Heart left ventricle (tissue), 16 donors: ENCODE measurements at regions not wholly inside any gene's neighbourhood (a gene's known extent, or its start where the extent isn't known, plus 50 kb on each side); places are given as distances from the start of the nearest gene placed in this dataset.

Experiments
- ATAC-seq, 4 donors: fragments of 200-7000 bp; cut with Tn5 transposase; one replicate each; pipeline ENCODE4 v1.9.1; 2020 to 2022; ENCODE audit warnings: moderate library complexity in 4 of 4, mild to moderate bottlenecking in 3 of 4, moderate number of reproducible peaks in 1 of 4
- DNase-seq, 5 donors: peaks; one replicate each; pipeline ENCODE4 v3.0.0-alpha.2; 2020
- H3K27ac ChIP-seq, 12 donors: fragments of 200-600 bp; sonication (generic) in 4 of 12; one replicate each; pipeline versions ENCODE4 v1.5.0 to v1.8.0; 2016 to 2022; ENCODE audit warnings: mild to moderate bottlenecking in 2 of 12
- H3K27me3 ChIP-seq, 9 donors: fragments of 200-600 bp; sonication (generic) in 2 of 9; one replicate each; pipeline versions ENCODE4 v1.5.1 to v1.8.0; 2016 to 2022; ENCODE audit warnings: mild to moderate bottlenecking in 3 of 9
- H3K36me3 ChIP-seq, 9 donors: fragments of 200-600 bp; sonication (generic) in 2 of 9; one replicate each; pipeline versions ENCODE4 v1.5.0 to v1.8.0; 2018 to 2022; ENCODE audit warnings: mild to moderate bottlenecking in 2 of 9
- H3K4me1 ChIP-seq, 12 donors: fragments of 200-600 bp; sonication (generic) in 4 of 12; one replicate each; pipeline versions ENCODE4 v1.5.0 to v1.8.0; 2016 to 2022; ENCODE audit warnings: mild to moderate bottlenecking in 3 of 12
- H3K4me3 ChIP-seq, 12 donors: fragments of 200-600 bp; sonication (generic) in 4 of 12; one replicate each; pipeline versions ENCODE4 v1.5.0 to v1.8.0; 2017 to 2022; ENCODE audit warnings: mild to moderate bottlenecking in 9 of 12, moderate library complexity in 4 of 12
- H3K9me3 ChIP-seq, 12 donors: fragments of 200-600 bp; sonication (generic) in 4 of 12; one replicate each; pipeline versions ENCODE4 v1.5.0 to v1.8.0; 2016 to 2022; ENCODE audit warnings: mild to moderate bottlenecking in 1 of 12
- POLR2A ChIP-seq, 2 donors: fragments of 450-650 bp; IDR thresholded peaks; one replicate each; pipeline ENCODE4 v1.6.1; 2017; ENCODE audit warnings: antibody characterized with exemption in 2 of 2, mild to moderate bottlenecking in 2 of 2, moderate library complexity in 2 of 2
- WGBS, 4 donors: extraction: QIAGEN DNeasy Blood & Tissue Kit in 2 of 4; methylation state at CpG; one replicate each; pipeline versions ENCODE4 v1.1.5 to v1.1.7; 2013 to 2018; 5-methylcytosine and 5-hydroxymethylcytosine counted together
- intact Hi-C, 10 donors: fragments of 100-400 bp; cut with DNase I; formaldehyde crosslinking; loops; one replicate each; pipeline versions ENCODE4 v1.11.1 to v1.14.2; 2022
- TF ChIP-seq, protein P1 (sequence below), 12 donors: fragments of 200-600 bp; sonication (generic) in 4 of 12; IDR thresholded peaks; one replicate each; pipeline versions ENCODE4 v1.5.0 to v1.8.0; 2018 to 2022; ENCODE audit warnings: antibody characterized with exemption in 12 of 12, mild to moderate bottlenecking in 5 of 12
- donor health status: ischemic (EF 13 %, LVEDD 7.1; RV severe dilation, severe dysfunction).
- donor health status: healthy with polysubstance abuse.
- donor health status: DM: no; HTN: yes; CAD: no.
- donor health status: DM: no; HTN: no; CAD: no.
- donor health status: ischemic (EF 25% LVEDD 6.9; RV normal size, moderate dysfunction).
- donor health status: ischemic (EF 25% LVEDD 5.7; RV mildly dilated, moderate dysfunction).
- donor health status: healthy.
- donor health status: DM: yes; HTN: yes; CAD: no.
- donor health status: ischemic (EF 35%, LVEDD 5.7; RV mildly dilated, moderate dysfunction).
- donor health status: nonischemic (EF 11% LVEDD 7.7; RV severe dilation, severe dysfunction).
- donor health status: DM: yes; HTN: yes; CAD: no.
- donor health status: PGD.
- donor health status: ischemic (EF 29% LVEDD 5.4; RV normal size, mild dysfunction).
- donor health status: nonischemic (EF 23%, LVEDD 6.1; RV moderate dilation, normal function).

DNA sequence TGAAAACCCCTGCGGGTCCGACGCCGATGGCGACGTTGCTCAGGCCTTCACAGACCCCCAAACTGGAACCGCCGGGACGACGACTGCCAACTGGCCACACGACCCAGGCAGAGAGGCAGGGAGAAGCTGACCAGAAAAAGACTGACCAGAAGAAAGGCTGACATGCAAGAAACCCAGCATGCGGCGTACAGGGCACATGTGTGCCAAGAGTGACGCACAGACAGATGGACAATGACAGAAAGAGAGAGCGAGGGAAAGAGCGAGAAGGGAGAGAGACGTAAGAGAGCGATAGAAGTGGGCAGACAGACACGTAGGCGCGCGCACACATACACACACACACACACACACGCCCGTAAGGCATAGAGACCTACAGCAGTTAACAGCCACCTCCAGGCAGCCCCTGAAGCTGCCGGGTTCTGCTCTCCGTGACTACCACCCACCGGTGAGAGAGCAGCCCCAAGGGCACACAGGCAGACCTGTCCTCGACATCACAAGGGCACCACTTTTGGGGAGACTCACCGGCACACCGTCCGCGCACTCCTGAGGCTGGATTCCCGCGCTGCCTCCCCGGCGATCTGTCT is 67.2 kb upstream of the ZNF527 start:
- ATAC-seq (peak; percentile 26 to 80 (median 68)), DNase-seq (no peak)
- peaks cover 0 to 5% (median 0%) of the 10 kb centered on the region in 12 donors for H3K4me1 ChIP-seq
- WGBS, 4 donors, result 29 to 61% (median 37%) methylated on average over 30 to 36 of the region's 36 CpGs
- TF ChIP-seq, protein P1, sequence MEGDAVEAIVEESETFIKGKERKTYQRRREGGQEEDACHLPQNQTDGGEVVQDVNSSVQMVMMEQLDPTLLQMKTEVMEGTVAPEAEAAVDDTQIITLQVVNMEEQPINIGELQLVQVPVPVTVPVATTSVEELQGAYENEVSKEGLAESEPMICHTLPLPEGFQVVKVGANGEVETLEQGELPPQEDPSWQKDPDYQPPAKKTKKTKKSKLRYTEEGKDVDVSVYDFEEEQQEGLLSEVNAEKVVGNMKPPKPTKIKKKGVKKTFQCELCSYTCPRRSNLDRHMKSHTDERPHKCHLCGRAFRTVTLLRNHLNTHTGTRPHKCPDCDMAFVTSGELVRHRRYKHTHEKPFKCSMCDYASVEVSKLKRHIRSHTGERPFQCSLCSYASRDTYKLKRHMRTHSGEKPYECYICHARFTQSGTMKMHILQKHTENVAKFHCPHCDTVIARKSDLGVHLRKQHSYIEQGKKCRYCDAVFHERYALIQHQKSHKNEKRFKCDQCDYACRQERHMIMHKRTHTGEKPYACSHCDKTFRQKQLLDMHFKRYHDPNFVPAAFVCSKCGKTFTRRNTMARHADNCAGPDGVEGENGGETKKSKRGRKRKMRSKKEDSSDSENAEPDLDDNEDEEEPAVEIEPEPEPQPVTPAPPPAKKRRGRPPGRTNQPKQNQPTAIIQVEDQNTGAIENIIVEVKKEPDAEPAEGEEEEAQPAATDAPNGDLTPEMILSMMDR (IDR thresholded peaks at IDR 0.05), result no peak
- TF ChIP-seq POLR2A (IDR thresholded peaks at IDR 0.05), result no peak
- peak overlapping the region in 7 of 12 donors; percentile 8 to 75 (median 68) for H3K27ac ChIP-seq
- no peaks in the 10 kb centered on the region for H3K36me3 ChIP-seq
- no peaks in the 10 kb centered on the region for H3K27me3 ChIP-seq
- H3K4me3 ChIP-seq, result peak overlapping the region; percentile 11 to 84 (median 60)
- intact Hi-C loops, result no loop called here
- peaks cover 0 to 12% (median 0%) of the 10 kb centered on the region in 12 donors for H3K9me3 ChIP-seq

DNA sequence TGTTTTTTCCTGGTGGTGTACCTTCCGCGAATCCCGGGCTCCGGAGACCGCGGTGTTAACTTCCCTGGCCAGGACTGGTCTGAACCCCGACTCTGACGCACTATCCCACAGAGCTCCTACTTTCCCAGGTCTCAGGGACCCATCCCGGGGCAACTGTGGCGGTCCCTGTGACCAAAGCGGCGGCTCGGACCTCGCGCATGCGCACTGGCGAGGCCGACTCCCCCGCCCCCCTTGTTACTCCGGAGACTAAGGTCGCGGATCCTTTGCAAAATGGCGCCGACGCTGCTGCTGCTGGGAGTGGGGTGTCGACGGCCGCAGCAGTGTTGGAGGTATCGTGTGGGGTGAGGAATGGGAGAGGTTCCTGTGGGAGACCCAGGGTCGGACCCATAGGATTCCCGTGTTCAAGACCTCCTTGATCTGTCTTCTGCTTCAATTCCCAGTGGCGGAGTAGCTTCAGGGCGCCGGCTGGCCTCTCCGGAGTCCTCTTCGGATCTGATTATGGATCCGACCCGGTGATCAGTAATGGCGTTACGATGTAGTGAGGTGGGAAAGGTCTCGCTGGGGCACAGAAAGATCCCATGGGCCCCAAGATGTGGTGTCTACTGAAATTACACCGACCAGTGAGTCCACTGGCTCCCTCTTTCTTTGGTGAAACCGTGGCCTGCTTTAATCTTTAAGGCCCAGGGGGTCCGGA is 66.6 kb upstream of the ZNF527 start:
- no peaks in the 10 kb centered on the region for H3K27me3 ChIP-seq
- H3K4me3 ChIP-seq, result peak overlapping the region; percentile 11 to 84 (median 60)
- no peaks in the 10 kb centered on the region for H3K36me3 ChIP-seq
- H3K27ac ChIP-seq, result peak overlapping the region in 7 of 12 donors; percentile 8 to 75 (median 68)
- ATAC-seq, result peak; percentile 73 to 93 (median 87)
- 27 to 52% (median 47%) methylated on average over 24 to 44 of the region's 44 CpGs for WGBS, 4 donors
- peak; percentile 53 to 83 (median 80) for DNase-seq
- H3K4me1 ChIP-seq, result peaks cover 0 to 5% (median 0%) of the 10 kb centered on the region in 12 donors
- TF ChIP-seq POLR2A (IDR thresholded peaks at IDR 0.05), result peak in 1 of 2 donors; percentile 44
- TF ChIP-seq, protein P1 (IDR thresholded peaks at IDR 0.05), result no peak
- H3K9me3 ChIP-seq, result peaks cover 0 to 12% (median 0%) of the 10 kb centered on the region in 12 donors
- intact Hi-C loops, result no loop called here

DNA sequence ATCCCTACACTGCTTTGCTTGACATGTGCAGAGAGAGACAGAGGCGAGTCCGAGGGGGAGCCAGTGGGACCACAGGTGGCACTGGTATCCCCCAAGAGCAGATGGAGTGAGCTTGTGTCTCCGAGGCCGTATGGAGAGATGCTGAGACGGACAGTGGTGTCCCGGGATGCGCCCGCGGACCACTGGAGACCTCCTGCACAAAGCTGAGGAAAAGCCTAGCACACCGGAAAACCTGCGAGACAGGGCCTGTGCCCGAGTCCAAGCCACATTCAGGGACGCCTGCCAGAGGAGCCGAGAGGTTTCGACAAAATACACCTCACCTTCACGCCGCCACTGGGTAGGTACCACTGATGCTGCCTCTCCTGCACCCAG is 66.0 kb upstream of the ZNF527 start:
- ATAC-seq, result peak in 1 of 4 donors; percentile 9
- intact Hi-C loops, result no loop called here
- DNase-seq, result no peak
- Histone ChIP-seq H3K27me3 (no peaks in the 10 kb centered on the region), H3K4me1 (peaks cover 0 to 5% (median 0%) of the 10 kb centered on the region in 12 donors), H3K4me3 (peak overlapping the region in 4 of 12 donors; percentile 57 to 84 (median 60)), H3K9me3 (peaks cover 0 to 12% (median 0%) of the 10 kb centered on the region in 12 donors), H3K27ac (no peak overlapping the region), H3K36me3 (no peaks in the 10 kb centered on the region)
- 94 to 97% (median 95%) methylated on average over 17 of the region's 17 CpGs for WGBS, 4 donors
- TF ChIP-seq, protein P1 (IDR thresholded peaks at IDR 0.05), result no peak
- TF ChIP-seq POLR2A (IDR thresholded peaks at IDR 0.05), result no peak

DNA sequence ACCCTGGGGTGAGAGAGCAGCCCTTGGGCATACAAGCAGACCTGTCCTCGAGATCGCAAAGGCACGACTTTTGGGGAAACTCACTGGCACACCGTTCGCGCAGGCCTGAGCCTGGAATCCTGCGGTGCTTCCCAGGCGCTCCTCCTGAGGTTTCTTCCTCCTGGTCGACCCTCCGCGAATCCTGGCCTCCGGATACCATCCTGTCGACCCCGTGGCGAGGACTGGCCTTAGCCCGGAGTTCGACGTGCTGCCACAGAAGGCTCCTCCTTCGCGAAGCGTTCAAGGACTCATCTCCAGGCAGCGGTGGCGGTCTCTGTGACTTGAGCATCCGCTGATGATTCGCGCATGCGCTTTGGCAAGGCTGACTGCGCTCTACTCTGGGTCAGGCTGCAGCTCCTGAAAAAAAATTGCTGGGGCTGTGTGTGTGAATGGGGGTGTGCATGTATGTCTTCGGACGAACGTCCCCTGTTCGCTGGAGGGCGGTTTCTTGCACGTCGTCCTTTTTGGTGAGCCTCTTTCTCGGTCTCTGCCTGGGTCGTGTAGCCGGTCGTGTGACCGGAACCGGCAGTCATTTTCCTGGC is 64.4 kb upstream of the ZNF527 start:
- Histone ChIP-seq H3K27me3 (no peaks in the 10 kb centered on the region), H3K4me1 (peaks cover 0 to 5% (median 0%) of the 10 kb centered on the region in 12 donors), H3K9me3 (peaks cover 0 to 12% (median 0%) of the 10 kb centered on the region in 12 donors), H3K27ac (no peak overlapping the region), H3K36me3 (no peaks in the 10 kb centered on the region), H3K4me3 (no peak overlapping the region)
- DNase-seq (no peak), ATAC-seq (no peak)
- intact Hi-C loops, result no loop called here
- TF ChIP-seq, protein P1 (IDR thresholded peaks at IDR 0.05), result no peak
- TF ChIP-seq POLR2A (IDR thresholded peaks at IDR 0.05), result no peak
- 88 to 93% (median 91%) methylated on average over 23 to 41 of the region's 41 CpGs for WGBS, 4 donors
